Ovary (tissue), 7 donors: ENCODE measurements at regions not wholly inside any gene's neighbourhood (a gene's known extent, or its start where the extent isn't known, plus 50 kb on each side); places are given as distances from the start of the nearest gene placed in this dataset.

Experiments used
- DNase-seq, 5 donors: peaks; one replicate each; pipeline ENCODE4 v3.0.0-alpha.2; 2019 to 2020
- H3K27ac ChIP-seq, 2 donors: fragments of 200-600 bp; one replicate each; pipeline versions ENCODE4 v1.5.1 to v1.8.0; 2019 to 2022
- H3K27me3 ChIP-seq: fragments of 200-600 bp; one replicate; pipeline ENCODE4 v1.8.0; 2022
- H3K36me3 ChIP-seq: fragments of 200-600 bp; sonication (generic); one replicate; pipeline ENCODE4 v1.5.1; 2019
- H3K4me1 ChIP-seq: one replicate; pipeline ENCODE4 v1.8.1; 2013; ENCODE audit warnings: mild to moderate bottlenecking, moderate library complexity; ENCODE audit not compliant: insufficient read depth
- H3K4me3 ChIP-seq: fragments of 200-600 bp; sonication (generic); one replicate; pipeline ENCODE4 v1.5.1; 2017
- H3K9me3 ChIP-seq, 2 donors: fragments of 200-600 bp in 1 of 2; sonication (generic) in 1 of 2; one replicate each; pipeline versions ENCODE4 v1.5.1 to v1.8.1; 2013 to 2019; ENCODE audit warnings: mild to moderate bottlenecking in 1 of 2, moderate library complexity in 1 of 2
- EP300 ChIP-seq: sonication (generic); formaldehyde crosslinking; IDR thresholded peaks from one replicate; pipeline ENCODE4 v1.6.1; 2017; ENCODE audit warnings: antibody characterized with exemption
- POLR2A ChIP-seq: fragments of 450-650 bp; IDR thresholded peaks from one replicate; pipeline ENCODE4 v1.6.1; 2017; ENCODE audit warnings: antibody characterized with exemption, mild to moderate bottlenecking, moderate library complexity
- WGBS, 3 donors: extraction: QIAGEN DNeasy Blood & Tissue Kit in 1 of 3; methylation state at CpG; one replicate each; pipeline versions ENCODE4 v1.1.5 to v1.1.7; 2013 to 2017; 5-methylcytosine and 5-hydroxymethylcytosine counted together
- intact Hi-C, 4 donors: fragments of 100-400 bp; cut with DNase I; formaldehyde crosslinking; loops; one replicate each; pipeline versions ENCODE4 v1.11.0 to v1.15.1; 2022 to 2023
- TF ChIP-seq, protein P1 (sequence below), 3 donors: fragments of 450-650 bp in 2 of 3; fragments of 200-600 bp in 1 of 3; IDR thresholded peaks; one replicate each; pipeline versions ENCODE4 v1.5.1 to v1.8.0; 2016 to 2022; ENCODE audit warnings: antibody characterized with exemption in 3 of 3, mild to moderate bottlenecking in 1 of 3
- donor health status: DM: no; HTN: no; CAD: no; lungs with moderate emphysema.
- donor health status: DM: no; HTN: no; CAD: no.
- donor health status: Bipolar disorder and iron deficiency.
- donor health status: DM: no; HTN: no; CAD: no.
- donor health status: DM: yes; HTN: yes; CAD: no.

DNA sequence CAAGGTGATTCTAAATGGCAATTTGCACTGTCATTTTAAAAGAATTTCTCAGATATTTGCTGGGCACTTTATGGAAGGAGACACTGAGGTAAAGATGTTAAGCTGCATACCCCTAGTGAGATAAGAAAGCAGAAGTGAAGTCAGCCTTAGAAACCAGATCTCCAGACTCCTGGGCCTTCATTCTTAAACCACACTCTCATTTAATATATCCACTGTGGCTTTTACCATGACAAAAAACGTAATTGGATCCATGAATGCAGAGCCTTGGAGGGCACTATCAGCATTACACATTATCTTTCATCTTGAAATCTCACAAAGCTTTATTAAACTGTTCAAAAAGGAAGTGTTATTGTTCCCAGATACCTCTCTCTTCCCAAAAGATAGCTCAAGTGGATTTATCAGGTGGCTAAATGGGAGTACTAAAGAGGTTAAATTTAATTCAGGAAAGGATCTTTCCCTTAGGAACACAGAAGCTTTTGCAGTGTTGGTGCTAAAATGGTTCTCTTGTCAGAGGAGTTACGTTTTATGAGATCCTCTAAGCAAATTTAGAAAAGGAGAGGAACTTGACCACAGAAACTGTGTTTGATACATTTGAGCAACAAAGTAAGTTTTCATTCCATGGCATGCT, 1060.4 kb downstream of the EFNB2 start:
- Histone ChIP-seq H3K4me3 (no peak overlapping the region), H3K9me3 (no peaks in the 10 kb centered on the region), H3K27ac (no peak overlapping the region), H3K27me3 (no peaks in the 10 kb centered on the region), H3K4me1 (no peaks in the 10 kb centered on the region), H3K36me3 (no peaks in the 10 kb centered on the region)
- 68 to 77% (median 75%) methylated on average over 2 of the region's 2 CpGs for WGBS, 3 donors
- TF ChIP-seq, protein P1, sequence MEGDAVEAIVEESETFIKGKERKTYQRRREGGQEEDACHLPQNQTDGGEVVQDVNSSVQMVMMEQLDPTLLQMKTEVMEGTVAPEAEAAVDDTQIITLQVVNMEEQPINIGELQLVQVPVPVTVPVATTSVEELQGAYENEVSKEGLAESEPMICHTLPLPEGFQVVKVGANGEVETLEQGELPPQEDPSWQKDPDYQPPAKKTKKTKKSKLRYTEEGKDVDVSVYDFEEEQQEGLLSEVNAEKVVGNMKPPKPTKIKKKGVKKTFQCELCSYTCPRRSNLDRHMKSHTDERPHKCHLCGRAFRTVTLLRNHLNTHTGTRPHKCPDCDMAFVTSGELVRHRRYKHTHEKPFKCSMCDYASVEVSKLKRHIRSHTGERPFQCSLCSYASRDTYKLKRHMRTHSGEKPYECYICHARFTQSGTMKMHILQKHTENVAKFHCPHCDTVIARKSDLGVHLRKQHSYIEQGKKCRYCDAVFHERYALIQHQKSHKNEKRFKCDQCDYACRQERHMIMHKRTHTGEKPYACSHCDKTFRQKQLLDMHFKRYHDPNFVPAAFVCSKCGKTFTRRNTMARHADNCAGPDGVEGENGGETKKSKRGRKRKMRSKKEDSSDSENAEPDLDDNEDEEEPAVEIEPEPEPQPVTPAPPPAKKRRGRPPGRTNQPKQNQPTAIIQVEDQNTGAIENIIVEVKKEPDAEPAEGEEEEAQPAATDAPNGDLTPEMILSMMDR (IDR thresholded peaks at IDR 0.05) = no peak
- TF ChIP-seq EP300 (no peak), POLR2A (no peak)
- intact Hi-C loops = no loop called here
- no peak for DNase-seq

DNA sequence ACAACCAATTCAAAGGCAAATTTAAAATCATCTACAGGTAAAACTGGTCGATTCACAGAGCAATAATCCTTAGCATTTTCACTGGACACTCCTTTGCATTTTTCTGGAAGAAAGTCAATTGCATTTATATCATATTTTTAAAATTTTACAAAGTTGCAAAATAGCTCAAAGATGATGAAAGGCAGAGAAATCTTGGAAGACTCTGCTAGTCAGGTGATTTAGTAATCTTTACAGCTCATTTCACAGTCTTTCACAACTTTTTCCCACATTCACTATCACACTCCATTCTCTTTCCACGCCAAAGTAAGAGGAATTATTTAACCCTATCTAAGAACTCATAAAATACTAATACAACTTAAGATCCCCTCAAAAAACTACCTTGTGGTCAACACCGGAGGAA, 1063.8 kb downstream of the EFNB2 start:
- 61 to 69% (median 64%) methylated on average over 3 of the region's 3 CpGs for WGBS, 3 donors

GRCh38 chr13:105466376-105466775, 1069.1 kb downstream of the EFNB2 start:
- H3K27me3 ChIP-seq = no peaks in the 10 kb centered on the region
- H3K4me3 ChIP-seq = no peak overlapping the region
- H3K9me3 ChIP-seq = no peaks in the 10 kb centered on the region
- no peaks in the 10 kb centered on the region for H3K36me3 ChIP-seq
- H3K4me1 ChIP-seq = no peaks in the 10 kb centered on the region
- DNase-seq = no peak
- no peak overlapping the region for H3K27ac ChIP-seq
- intact Hi-C loops = no loop called here
- 30 to 52% (median 39%) methylated on average over 1 of the region's 1 CpG for WGBS, 3 donors
- TF ChIP-seq, protein P1 (IDR thresholded peaks at IDR 0.05) = no peak
- TF ChIP-seq EP300 (no peak), POLR2A (no peak)

More for the DNA sequence above, 1063.8 kb downstream of the EFNB2 start:
- intact Hi-C loops = no loop called here
- TF ChIP-seq, protein P1 (IDR thresholded peaks at IDR 0.05) = no peak
- TF ChIP-seq EP300 = no peak
- no peak for TF ChIP-seq POLR2A
- Histone ChIP-seq H3K27ac (no peak overlapping the region), H3K27me3 (no peaks in the 10 kb centered on the region), H3K4me3 (no peak overlapping the region), H3K4me1 (no peaks in the 10 kb centered on the region), H3K36me3 (no peaks in the 10 kb centered on the region), H3K9me3 (no peaks in the 10 kb centered on the region)
- DNase-seq = no peak

- TF ChIP-seq EP300 = no peak
- TF ChIP-seq POLR2A = no peak
- TF ChIP-seq, protein P1 (IDR thresholded peaks at IDR 0.05) = no peak
- Histone ChIP-seq H3K27me3 (no peaks in the 10 kb centered on the region), H3K4me3 (no peak within 1 kb of the TSS), H3K27ac (no peak within 1 kb of the TSS), H3K9me3 (no peaks in the 10 kb centered on the region), H3K36me3 (no peaks in the 10 kb centered on the region), H3K4me1 (no peaks in the 10 kb centered on the region)
- intact Hi-C loops = no loop called here
- no peak for DNase-seq
- WGBS, 3 donors = 83 to 91% (median 84%) methylated on average over 1 of the region's 1 CpG
These were observed 1069.7 kb downstream of the EFNB2 start, which contains the start of gene DAOA for GRCh38 chr13:105465745-105466144. Gene DAOA, plus strand, starts transcription at chr13:105466045.
